Keratinocyte (primary cell): ENCODE measurements at regions not wholly inside any gene's neighbourhood (a gene's known extent, or its start where the extent isn't known, plus 50 kb on each side); places are given as distances from the start of the nearest gene placed in this dataset.

Experiments used
- DNase-seq: peaks from one replicate; pipeline ENCODE4 v3.0.0-alpha.2; 2011; ENCODE audit warnings: low read depth, missing footprints, low spot score
- FAIRE-seq: peaks from 2 replicates; lab custom pipeline; 2011; peaks lifted over from hg19 to GRCh38; lab: Jason Lieb, UNC
- H2AFZ ChIP-seq: 2 replicates; pipeline ENCODE4 v1.6.0; 2012; ENCODE audit warnings: low read length, control low read depth, inconsistent platforms; ENCODE audit not compliant: control insufficient read depth
- H3K27ac ChIP-seq: 2 replicates; pipeline ENCODE4 v1.5.1; 2011; ENCODE audit warnings: low read length; ENCODE audit not compliant: control insufficient read depth, insufficient read depth
- H3K27me3 ChIP-seq: 3 replicates; pipeline ENCODE4 v1.6.0; 2011; ENCODE audit warnings: low read length; ENCODE audit not compliant: control insufficient read depth, insufficient read depth; ENCODE audit errors: extremely low read depth
- H3K36me3 ChIP-seq, 2 experiments: 2 replicates in 1 of 2; 3 replicates in 1 of 2; pipeline ENCODE4 v1.5.1; 2011; ENCODE audit warnings: low read length in 2 of 2, mild to moderate bottlenecking in 1 of 2; ENCODE audit not compliant: control insufficient read depth in 2 of 2, insufficient read depth in 2 of 2; ENCODE audit errors: extremely low read depth in 1 of 2
- H3K4me1 ChIP-seq: 3 replicates; pipeline ENCODE4 v1.5.1; 2011; ENCODE audit warnings: low read length; ENCODE audit not compliant: control insufficient read depth, insufficient read depth; ENCODE audit errors: extremely low read depth
- H3K4me2 ChIP-seq: 3 replicates; pipeline ENCODE4 v1.6.0; 2011; ENCODE audit warnings: low read depth, low read length; ENCODE audit not compliant: control insufficient read depth, insufficient read depth; ENCODE audit errors: extremely low read depth
- H3K4me3 ChIP-seq, 3 experiments: fragments of 200-600 bp in 1 of 3; sonication (generic) in 1 of 3; 2 replicates in 2 of 3; 3 replicates in 1 of 3; pipeline ENCODE4 v1.5.1; 2011 to 2016; ENCODE audit warnings: low read length in 3 of 3, mild to moderate bottlenecking in 3 of 3, control low read depth in 2 of 3, inconsistent platforms in 1 of 3, low read depth in 1 of 3, mixed read lengths in 1 of 3, mixed run types in 1 of 3, moderate library complexity in 1 of 3; ENCODE audit not compliant: control insufficient read depth in 2 of 3, insufficient read depth in 2 of 3; ENCODE audit errors: extremely low read depth in 1 of 3
- H3K79me2 ChIP-seq: 2 replicates; pipeline ENCODE4 v1.6.0; 2012; ENCODE audit warnings: low read length; ENCODE audit not compliant: control insufficient read depth, insufficient read depth
- H3K9ac ChIP-seq: 3 replicates; pipeline ENCODE4 v1.6.0; 2011; ENCODE audit warnings: low read length; ENCODE audit not compliant: control insufficient read depth, insufficient read depth; ENCODE audit errors: extremely low read depth
- H3K9me1 ChIP-seq: 3 replicates; pipeline ENCODE4 v1.6.0; 2011; ENCODE audit warnings: low read length; ENCODE audit not compliant: control insufficient read depth, insufficient read depth; ENCODE audit errors: extremely low read depth
- H3K9me3 ChIP-seq: 2 replicates; pipeline ENCODE4 v1.5.1; 2012; ENCODE audit warnings: low read depth, low read length; ENCODE audit not compliant: control insufficient read depth
- H4K20me1 ChIP-seq: 3 replicates; pipeline ENCODE4 v1.6.0; 2011; ENCODE audit warnings: low read length; ENCODE audit not compliant: control insufficient read depth, insufficient read depth; ENCODE audit errors: extremely low read depth
- CTCF ChIP-seq, 3 experiments: IDR thresholded peaks in 1 of 3; conservative IDR thresholded peaks in 1 of 3; optimal IDR thresholded peaks in 1 of 3; 2 replicates in 2 of 3; 3 replicates in 1 of 3; pipeline versions ENCODE3 to v1.5.1; 2011; ENCODE audit warnings: low read length in 3 of 3, mild to moderate bottlenecking in 3 of 3, moderate library complexity in 2 of 3, control low read depth in 1 of 3, inconsistent platforms in 1 of 3; ENCODE audit not compliant: insufficient read depth in 2 of 3; ENCODE audit errors: extremely low read depth in 1 of 3
- EZH2 ChIP-seq: IDR thresholded peaks from one replicate; pipeline ENCODE4 v1.6.1; 2012; ENCODE audit warnings: inconsistent platforms, mild to moderate bottlenecking, low read length, moderate library complexity
- dilution Hi-C: fragments of 300-500 bp; cut with MboI; formaldehyde crosslinking; loops from one replicate; pipeline ENCODE4 v1.7.0; 2020; ENCODE audit warnings: low sequenced_read_pairs; ENCODE audit not compliant: extremely low pct_ligation_motif_present

- H3K27ac ChIP-seq = no peak overlapping the region
- dilution Hi-C loops = no loop called here
Measured at GRCh38 chr5:175103746-175104145, 340.2 kb downstream of the DRD1 start.

DNA sequence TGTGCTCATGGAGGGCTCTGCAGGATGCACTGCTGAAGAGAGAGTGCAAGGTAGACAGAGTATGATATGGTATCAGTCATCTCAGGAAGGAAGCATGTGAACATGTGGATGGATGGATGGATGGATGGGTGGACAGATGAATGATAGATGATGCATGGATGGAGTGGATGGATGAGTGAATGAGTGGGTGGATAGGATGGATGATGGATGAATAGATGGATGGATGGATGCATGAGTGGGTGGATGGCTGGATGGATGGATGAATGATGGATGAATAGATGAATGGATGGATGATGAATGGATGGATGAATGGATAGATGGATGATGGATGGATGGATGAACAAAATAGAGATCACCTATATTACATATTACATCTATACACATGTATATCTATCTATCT, 341.3 kb downstream of the DRD1 start:
- H3K4me1 ChIP-seq = no peaks in the 10 kb centered on the region
- H3K36me3 ChIP-seq = no peaks in the 10 kb centered on the region
- no peak overlapping the region for H3K4me3 ChIP-seq
- dilution Hi-C loops = no loop called here
- H2AFZ ChIP-seq = no peak overlapping the region
- H4K20me1 ChIP-seq = no peaks in the 10 kb centered on the region
- no peak for TF ChIP-seq CTCF (optimal IDR thresholded peaks at IDR 0.05 in 1 of 3, IDR thresholded peaks at IDR 0.05 in 1 of 3, conservative IDR thresholded peaks at IDR 0.05 in 1 of 3; ENCODE audit: extremely low read depth in 1 of 3, insufficient read depth in 2 of 3, low read length in 3 of 3)
- TF ChIP-seq EZH2 = no peak
- no peak for DNase-seq
- H3K9me3 ChIP-seq = no peaks in the 10 kb centered on the region
- H3K79me2 ChIP-seq = no peaks in the 10 kb centered on the region
- no peaks in the 10 kb centered on the region for H3K9me1 ChIP-seq
- H3K4me2 ChIP-seq = no peak overlapping the region
- H3K27me3 ChIP-seq = no peaks in the 10 kb centered on the region
- H3K27ac ChIP-seq = no peak overlapping the region
- FAIRE-seq = no peak
- no peak overlapping the region for H3K9ac ChIP-seq

More at GRCh38 chr5:175103746-175104145, 340.2 kb downstream of the DRD1 start:
- Histone ChIP-seq H3K4me3 (no peak overlapping the region), H3K4me1 (no peaks in the 10 kb centered on the region), H3K4me2 (no peak overlapping the region), H3K27me3 (no peaks in the 10 kb centered on the region), H3K9me1 (no peaks in the 10 kb centered on the region), H2AFZ (no peak overlapping the region), H3K9ac (no peak overlapping the region), H3K36me3 (no peaks in the 10 kb centered on the region), H3K9me3 (no peaks in the 10 kb centered on the region), H3K79me2 (no peaks in the 10 kb centered on the region), H4K20me1 (no peaks in the 10 kb centered on the region)
- DNase-seq (no peak), FAIRE-seq (no peak)
- TF ChIP-seq EZH2 (no peak), CTCF (optimal IDR thresholded peaks at IDR 0.05 in 1 of 3, IDR thresholded peaks at IDR 0.05 in 1 of 3, conservative IDR thresholded peaks at IDR 0.05 in 1 of 3; ENCODE audit: extremely low read depth in 1 of 3, insufficient read depth in 2 of 3, low read length in 3 of 3) (no peak)
